NCI-H1436 (cell line): ENCODE measurements at regions not wholly inside any gene's neighbourhood (a gene's known extent, or its start where the extent isn't known, plus 50 kb on each side); places are given as distances from the start of the nearest gene placed in this dataset.
"Not testable (repeated sequence)": the region's sequence is repeated elsewhere in the genome, so short reads cannot be mapped to it uniquely, and the experiment has no call there.

Source experiments
- DNase-seq: peaks from one replicate; lab custom pipeline; 2025; lab: John Stamatoyannopoulos, UW

DNA sequence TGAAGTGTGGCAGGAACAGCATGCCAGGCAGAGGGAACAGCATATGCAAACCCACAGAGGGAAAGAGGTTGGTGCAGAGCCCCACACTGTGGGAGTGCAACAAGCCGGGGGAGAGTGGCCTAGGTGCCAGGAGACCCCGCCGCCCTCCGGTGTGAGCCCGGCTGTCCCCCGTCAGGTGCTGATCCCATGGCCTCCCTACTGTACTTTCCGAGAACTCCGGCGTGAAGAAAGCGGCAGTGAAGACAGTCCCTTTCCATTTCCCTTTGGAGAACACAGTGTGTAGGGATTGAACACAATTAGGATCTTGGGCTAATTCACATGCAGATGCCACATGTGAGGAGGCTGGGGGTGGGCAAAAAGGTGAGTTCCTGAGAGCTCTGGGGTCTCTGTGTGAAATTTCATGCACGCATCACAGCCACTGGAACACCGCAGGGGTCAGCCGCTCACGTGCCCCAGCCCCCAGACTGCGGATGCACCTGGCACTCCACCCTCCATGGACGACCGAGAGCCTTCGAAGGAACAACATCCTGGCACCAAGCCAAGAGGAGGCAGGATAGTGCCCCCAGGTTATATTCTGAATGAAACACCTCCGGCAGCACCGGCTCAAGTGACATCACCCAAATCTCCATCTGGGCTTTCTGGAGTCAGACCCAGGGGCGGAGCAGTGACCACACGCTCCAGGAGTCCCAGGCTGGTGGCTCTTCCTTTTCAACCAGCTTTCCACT, 82.1 kb upstream of the PPP2R2D start:
- DNase-seq: no peak

DNA sequence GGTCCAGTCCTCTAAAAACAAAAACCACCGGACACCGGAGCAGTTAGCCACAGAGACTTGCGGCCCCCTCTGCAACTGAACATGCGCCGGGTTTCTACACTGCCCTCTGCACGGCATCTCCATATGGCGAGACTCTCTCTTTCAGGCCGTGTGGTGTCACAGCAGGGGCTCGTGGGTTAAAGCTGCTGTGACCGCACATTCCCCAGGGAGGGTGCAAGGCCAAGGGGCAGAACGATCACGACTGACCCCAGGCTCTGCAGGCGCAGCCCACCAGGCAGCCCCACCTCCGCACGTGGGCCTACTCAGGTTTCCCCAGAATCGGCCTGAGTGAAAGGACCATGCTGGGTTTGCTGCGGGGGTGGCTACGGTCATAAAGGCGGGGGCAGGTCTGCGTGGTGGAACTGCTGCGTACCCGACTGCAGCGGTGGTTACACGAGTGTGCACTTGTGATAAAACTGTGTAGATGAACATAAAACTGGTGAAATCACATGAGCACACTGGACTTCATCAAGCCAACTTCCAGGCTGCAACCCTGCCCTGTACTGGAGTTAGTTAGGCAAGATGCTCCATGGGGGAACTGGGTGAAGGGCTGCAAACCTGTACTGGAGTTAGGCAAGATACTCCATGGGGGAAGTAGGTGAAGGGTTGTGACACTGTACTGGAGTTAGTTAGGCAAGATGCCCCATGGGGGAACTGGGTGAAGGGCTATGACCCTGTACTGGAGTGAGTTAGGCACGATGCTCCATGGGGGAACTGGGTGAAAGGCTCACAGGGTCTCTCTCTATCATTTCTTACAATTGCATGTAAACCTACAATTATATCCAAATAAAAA, 81.4 kb upstream of the PPP2R2D start:
- no peak for DNase-seq

DNA sequence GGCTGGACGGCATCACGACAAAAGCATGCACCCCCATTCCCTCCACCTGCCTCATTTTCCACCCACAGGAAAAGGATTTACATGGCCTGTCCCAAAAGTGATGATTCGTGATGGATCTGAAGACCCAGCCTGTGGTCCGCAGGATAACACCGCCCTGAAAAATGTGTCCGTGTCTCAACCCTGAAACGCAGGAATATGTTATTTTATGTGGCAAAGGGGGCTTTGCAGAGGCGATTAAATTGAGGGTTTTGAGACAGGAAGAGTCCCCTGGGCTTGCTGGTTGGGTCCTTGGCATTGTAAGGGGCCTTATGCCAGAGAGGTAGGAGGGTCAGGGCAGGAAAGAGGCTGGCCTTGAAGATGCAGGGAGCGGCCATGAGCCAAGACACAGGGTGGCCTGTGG, 80.2 kb upstream of the PPP2R2D start:
- DNase-seq: no peak

DNA sequence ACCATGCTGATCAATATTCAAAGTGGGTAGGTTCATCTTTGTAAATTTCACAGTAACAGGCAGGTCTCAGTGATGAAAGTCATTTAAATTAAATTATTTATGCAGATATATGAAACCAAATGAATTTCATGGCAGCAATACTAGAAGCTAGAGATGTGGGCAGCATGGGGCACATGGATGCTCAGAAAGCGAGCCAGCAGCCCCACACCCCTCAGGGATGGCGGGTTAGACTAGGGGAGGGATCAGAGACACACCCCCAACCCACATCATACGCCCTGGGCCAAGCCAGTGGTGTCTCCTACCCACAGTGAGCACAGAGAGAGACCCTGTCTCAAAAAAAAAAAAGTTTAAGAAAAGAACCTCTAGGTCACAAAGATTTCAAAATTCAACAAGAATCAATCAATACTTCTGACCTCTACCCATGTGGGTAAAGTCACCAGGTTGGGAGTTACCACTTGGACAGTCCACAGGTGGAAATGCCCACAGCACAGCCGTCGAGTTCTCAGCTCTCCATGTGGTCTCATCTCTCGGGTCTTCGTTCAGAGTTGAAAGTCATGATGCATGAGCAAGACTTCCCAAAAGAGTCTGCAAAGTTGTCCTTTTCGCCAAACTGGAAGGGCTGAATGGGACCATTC, 79.3 kb upstream of the PPP2R2D start:
- no peak for DNase-seq

DNA sequence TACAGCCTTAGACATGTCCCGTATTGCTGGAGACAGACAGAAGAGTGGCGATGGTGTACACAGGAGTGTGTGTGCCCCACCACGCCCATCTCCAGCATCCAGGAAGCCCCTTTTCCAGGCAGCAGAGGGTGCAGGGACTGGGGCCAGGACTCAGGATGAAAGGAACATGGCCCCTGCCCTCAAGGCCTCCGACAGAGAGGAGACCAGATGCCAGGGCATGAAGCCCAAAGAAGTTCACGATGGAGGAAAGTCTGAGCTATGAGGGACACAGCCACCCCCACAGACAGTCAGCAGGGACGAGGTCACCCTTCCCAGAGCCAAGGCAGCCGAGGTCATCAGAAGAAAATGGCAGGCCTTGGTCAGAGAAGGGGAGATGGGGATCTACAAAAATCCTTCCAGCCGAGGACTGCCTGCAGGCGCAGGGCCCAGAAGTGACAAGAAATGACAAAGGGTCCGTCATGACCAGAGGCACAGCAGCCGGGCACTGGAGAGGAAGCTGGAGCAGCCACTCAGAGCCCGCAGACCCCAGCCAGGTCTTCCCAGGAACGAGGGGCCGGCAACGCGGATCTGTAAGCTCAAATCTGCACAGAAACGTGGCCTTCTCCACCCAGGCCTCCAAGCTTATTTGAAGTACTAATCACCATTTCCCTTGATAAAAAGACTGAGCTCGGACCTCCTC, 78.7 kb upstream of the PPP2R2D start:
- no peak for DNase-seq

DNA sequence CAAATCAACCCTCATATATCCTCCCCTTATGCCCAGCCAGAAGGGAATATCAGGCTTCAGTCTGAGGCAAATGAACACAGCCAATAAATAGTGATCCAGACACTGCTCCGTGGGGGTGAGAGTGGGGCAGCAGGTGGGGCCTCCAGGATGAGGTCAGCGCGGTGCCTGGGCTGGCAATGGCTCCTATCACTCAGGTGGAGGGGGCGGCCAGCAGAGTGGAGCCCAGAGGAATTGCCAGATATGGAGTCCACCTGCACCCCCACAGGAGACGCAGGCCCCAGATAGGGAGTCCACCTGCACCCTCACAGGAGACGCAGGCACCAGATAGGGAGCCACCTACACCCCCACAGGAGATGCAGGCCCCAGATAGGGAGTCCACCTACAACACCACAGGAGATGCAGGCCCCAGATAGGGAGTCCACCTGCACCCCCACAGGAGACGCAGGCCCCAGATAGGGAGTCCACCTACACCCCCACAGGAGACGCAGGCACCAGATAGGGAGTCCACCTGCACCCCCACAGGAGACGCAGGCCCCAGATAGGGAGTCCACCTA, 78.0 kb upstream of the PPP2R2D start:
- no peak for DNase-seq

DNA sequence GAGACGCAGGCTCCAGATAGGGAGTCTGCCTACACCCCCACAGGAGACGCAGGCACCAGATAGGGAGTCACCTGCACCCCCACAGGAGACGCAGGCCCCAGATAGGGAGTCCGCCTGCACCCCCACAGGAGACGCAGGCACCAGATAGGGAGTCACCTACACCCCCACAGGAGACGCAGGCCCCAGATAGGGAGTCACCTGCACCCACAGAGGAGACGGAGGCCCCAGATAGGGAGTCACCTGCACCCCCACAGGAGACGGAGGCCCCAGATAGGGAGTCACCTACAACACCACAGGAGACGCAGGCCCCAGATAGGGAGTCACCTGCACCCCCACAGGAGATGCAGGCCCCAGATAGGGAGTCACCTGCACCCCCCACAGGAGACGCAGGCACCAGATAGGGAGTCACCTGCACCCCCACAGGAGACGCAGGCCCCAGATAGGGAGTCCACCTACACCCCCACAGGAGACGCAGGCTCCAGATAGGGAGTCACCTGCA, 77.2 kb upstream of the PPP2R2D start:
- not testable (repeated sequence) for DNase-seq

DNA sequence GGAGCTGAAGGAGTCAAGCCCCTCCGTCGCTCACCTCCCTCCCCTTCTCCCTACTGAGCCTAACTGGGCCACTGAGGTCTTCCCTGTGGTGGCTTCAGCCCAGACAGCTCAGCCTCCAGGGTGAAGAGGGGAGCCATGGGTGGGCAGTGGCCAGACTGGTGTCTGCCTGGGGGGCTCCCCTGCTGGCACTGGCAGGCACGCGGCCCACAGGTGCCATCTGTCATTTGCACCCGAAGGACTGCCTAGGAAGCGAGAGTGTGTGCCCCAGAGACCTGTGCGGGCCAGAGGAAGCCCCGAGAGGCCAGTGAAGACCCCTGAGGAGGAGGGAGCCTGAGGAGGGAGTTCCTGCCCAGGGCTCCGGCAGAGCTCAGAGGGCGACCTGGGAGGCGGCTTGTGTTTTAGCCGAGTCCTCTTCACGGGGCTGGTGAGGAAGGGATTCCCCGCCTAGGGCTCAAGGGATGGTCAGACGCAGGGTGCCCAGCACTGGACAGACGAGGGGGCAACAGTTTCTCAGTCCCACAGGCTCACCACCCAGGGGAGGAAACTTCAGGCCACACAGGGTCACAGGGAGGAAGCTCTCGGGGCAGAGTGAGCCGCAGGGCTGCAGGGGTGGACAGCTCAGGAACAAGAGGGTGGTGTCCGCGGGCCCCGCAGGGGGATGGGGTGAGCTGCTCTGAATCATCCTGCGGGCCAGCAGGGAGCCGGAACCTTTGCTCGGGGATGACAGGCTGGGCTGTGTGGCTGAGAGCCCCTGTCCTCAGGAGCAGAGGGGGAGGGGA, 76.2 kb upstream of the PPP2R2D start:
- no peak for DNase-seq

DNA sequence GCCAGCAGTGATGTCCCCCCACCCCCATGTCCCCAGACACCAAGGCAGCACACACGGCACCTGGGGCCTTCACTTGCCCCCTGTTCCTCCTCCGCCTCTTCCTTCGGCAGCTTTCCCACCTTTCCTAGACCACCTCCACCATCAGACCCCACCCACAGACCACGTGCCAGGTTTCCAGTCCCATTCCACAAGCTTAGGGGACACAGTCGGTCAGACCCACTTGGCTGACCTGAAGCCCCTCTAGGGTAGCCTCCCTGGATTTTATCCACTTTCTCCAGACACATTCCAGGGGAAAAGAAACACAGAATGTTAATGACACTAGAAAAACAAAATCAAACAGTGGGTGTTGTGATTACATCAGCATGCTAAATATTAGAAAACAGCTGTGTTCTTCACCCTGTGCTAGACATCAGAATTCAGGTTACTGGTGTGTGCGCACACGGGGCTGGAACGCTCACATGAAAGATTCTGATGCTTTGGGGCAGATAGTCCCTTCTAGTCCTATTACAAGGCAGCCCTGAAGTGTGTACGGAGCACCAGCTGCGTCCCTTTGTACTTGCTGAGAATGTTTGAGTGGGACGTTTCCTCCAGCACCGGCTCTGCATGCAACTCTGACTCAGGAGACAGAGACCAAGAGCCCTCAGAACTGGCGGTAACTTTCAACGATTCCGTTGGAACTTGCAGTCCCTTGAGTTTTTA, 75.5 kb upstream of the PPP2R2D start:
- no peak for DNase-seq

DNA sequence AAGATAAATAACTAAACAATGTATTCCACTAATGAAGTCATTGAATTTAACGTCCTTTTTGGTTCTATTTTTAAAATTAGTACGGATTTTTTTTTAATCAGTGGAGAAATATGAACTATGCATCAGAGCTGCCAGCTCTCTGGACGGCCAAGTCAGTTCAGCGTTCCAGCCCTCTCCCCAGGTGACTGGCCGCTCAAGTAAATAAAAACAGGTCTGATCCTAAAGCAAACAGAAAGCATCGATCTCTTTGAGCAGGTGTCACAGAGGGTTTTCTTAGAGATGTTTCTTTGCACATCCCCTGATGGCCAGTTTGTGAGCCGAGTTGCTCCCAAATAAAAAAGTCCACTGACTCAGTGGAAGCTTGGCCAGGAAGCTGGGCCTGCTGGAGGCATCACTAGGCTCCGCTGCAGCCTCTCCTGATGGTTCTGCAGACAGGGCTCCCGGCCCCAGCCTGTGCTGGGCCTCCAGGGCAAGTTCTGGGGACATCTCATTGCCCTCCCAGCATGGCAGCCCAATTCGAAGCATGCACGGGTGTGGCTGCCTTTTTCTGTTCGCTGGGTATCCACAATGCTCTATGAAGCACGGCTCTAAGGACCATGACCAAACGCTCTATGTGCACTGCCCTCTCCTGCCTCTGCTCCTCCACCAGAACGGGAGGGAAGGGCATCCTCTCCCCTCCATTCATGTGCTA, 74.7 kb upstream of the PPP2R2D start:
- no peak for DNase-seq

DNA sequence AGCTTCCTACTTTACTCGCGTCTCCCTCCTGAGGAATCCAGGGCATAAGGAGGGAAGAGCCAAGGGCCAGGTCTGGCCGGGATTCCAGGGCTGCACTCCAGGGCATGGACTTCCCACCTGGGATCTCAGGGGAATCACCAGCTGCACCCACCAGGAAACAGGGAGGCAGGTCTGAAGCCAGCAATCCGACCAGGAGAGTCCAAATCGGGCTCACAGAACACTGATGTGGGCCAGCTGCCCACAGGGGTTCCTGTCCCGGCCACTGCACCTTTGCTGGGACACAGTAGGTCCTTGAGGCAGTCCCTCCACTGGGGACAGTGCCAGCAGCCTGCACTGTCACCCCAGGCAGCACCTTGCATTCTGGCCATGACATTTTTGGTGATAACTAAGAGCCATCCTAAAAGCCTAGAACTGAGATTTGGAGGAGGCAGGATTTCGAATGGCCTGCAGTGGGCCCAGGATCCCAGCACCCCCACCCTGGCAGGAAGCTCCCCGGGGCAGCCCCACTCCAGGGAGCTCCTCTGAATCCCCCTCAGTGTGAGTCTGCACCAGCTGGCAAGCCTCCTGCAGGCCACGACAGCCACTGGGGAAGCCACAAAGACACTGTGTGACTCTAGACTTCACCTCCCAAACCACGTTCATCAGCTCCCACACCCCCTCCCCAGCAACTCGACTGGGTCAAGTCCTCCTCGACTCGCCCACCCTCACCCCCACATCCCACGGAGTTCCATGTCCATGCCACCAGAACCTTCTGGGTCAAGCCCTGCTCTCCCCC, 71.5 kb upstream of the PPP2R2D start:
- no peak for DNase-seq

DNA sequence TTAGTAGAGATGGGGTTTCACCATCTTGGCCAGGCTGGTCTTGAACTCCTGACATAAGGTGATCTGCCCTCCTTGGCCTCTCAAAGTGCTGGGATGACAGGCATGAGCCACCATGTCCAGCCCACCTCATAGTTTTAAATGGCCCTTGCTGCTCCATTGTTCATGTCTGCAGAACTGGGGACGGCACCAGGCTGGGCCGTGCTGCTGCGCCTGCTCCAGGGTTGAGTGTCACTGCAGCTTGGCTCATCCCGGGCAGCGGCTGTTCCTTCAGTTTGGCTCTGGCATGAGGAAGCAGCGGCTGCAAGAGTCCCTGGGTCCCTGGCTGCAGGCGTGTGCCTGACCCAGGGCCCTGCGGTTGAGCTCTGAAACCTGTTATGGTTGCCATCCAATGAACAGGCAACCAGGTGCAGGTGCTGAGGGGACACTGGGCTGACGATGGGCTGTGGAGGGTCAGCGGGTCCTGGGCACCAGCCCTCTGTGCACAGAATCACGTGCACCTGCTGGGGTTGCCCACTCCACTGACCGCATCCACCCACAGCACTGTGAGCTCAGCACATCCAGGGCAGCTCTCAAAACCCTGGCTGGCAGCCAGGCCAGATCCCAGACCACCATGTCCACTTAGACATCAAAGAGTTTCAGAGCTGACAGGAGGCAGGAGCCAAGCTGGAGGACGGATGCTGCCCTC, 70.2 kb upstream of the PPP2R2D start:
- no peak for DNase-seq

DNA sequence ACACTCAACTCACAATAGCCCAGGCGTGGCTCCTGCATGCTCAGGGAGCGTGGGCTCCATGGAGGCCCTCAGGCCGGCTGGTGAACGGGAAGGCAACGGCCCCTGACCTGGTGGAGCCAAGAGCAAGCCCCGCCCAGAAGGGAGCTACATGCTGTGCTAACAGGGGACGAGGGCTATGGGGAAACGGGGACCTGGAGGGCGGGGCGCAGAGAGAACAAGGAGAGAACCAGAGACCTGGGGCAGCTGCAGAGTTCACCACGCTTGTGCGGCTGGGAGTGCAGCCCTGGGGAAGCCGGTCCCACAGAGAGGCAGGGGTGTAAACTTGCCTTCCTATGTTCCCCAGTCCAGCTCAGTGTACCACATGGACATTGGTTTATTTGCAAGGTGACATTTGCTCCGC, 69.2 kb upstream of the PPP2R2D start:
- no peak for DNase-seq

DNA sequence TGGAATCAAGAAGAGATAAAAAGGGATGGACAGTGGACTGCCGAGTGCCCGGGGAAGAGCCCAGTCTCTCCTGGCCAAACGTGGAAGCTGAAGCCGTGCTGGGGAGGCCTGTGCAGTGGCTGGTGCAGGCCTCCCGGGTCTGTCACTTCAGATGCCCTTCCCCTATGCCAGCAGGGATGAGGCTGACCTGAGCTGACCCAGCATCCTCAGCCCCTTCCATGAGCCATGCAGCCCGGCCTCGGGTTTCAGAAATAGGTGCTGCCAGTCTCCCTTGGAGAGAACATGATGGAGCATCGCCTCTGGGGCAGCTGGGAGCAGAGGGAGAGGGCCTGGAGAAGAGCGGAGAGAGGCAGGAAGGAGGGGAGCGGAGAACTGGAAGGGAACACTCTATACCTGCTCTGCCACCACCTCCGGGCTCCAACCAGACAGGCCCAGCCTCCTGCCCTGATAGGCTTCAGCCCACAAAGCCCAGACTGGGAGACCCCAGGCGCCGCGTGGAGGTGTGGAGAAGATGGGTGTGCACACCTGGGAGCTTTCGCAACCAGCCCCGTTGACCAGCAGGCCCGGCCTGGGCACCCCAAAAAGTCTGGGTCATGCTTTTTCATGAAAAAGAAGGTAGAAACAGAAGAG, 68.6 kb upstream of the PPP2R2D start:
- no peak for DNase-seq

DNA sequence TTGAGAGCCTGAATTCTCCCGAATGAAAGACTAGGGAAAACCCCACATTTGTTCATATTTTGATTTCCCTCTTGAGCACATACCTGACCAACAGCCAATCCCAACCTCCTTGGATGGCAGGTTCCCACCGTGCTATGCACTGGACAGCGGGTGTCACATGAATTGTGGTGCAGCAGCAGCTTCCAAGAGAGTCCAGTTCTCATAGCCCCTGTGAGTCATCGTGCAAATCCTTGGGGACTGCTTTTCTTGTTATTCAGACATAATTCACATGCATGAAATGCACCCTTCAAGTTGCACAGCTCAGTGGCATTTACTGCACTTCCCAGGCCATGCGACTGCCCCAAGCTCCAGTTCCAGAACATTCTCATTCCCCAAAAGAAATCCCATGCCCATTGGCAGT, 67.8 kb upstream of the PPP2R2D start:
- no peak for DNase-seq

DNA sequence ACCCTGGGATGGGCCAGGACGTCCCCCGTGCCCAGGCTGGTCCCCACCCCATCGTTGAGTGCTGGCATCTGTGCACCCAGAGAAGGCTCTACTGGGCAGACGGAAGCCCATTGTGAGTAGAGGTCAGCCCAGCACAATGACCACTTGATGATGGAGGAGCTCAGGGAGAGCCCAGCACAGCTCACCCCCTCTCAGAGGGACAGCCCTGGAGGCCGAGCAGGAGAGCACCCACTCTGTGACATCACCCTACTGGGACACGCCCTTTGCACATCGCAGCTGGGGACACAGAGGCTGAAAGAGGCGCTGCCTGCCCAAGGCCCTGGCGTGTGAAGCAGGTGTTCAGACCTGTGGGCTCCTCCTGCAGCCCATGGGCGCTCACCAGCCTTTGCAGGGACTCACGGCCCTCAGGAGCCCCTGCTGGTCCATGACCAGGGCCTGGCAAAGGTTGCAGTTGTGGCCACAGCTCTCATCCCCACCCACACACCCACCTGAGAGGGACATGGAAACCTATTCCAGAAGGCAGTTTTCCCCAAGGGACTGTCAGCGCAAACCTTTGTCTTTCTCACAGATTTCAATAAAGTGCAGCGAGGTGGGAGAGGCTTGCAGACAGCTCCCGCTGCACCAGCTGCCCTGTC, 67.2 kb upstream of the PPP2R2D start:
- no peak for DNase-seq

DNA sequence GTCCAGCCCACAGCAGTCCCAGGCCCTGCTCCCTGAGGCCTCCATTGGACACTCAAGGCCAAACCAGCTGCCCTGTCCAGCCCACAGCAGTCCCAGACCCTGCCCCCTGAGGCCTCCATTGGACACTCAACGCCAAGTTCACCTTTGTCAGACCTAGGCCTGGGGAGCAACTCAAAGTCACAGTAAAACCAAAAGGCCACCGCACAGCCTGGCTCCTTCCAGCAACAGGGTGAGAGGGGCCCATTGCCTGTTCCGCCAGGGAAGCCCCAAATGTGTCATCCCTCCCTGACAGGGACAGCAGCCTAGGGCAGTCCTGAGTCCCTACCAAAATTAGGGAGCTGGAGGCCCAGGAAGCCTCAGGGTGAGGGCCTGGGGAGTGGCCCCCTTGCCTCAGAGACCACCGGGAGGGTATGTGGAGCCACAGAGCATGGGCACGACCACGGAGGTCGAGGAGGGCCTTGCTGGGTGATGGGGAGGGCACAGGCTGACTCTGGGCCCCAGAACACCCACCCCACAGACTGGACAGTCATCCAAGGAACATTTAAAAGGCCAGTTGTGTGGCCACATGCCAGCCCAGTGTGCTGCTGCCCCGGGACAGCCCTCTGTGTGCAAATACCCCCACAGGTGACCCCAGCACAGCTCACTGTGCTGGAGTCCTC, 66.5 kb upstream of the PPP2R2D start:
- no peak for DNase-seq
